ENCODE measurements at regions not wholly inside any gene's neighbourhood (a gene's known extent, or its start where the extent isn't known, plus 50 kb on each side); places are given as distances from the start of the nearest gene placed in this dataset.

DNA sequence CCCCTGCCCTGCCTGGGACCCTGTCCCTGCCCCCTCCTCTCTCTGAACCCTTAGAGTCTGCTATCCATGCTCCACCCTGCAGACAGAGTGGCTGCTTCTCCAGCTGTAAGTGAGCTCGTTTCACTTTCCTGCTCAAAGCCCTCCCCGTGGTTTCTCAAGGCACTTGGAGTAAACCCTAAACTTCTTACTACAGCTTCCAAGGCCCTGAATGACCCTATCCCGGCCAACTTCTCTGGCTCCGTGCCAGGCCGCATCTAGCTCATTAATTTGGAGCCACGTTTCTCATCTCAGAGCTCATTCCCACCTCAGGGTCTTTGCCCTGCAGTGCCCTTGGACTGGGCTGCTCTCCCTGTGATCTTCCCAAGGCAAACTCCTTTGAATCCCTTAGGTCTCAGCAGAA is 235.1 kb upstream of the RUNX1 start:
- TF ChIP-seq, protein P1, sequence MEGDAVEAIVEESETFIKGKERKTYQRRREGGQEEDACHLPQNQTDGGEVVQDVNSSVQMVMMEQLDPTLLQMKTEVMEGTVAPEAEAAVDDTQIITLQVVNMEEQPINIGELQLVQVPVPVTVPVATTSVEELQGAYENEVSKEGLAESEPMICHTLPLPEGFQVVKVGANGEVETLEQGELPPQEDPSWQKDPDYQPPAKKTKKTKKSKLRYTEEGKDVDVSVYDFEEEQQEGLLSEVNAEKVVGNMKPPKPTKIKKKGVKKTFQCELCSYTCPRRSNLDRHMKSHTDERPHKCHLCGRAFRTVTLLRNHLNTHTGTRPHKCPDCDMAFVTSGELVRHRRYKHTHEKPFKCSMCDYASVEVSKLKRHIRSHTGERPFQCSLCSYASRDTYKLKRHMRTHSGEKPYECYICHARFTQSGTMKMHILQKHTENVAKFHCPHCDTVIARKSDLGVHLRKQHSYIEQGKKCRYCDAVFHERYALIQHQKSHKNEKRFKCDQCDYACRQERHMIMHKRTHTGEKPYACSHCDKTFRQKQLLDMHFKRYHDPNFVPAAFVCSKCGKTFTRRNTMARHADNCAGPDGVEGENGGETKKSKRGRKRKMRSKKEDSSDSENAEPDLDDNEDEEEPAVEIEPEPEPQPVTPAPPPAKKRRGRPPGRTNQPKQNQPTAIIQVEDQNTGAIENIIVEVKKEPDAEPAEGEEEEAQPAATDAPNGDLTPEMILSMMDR (IDR thresholded peaks at IDR 0.05; ENCODE audit: low read depth, low read length) = no peak
- TF ChIP-seq POLR2A (IDR thresholded peaks at IDR 0.05; ENCODE audit: extremely low read depth, insufficient read length) (no peak), MYC (IDR thresholded peaks at IDR 0.05; ENCODE audit: low read depth, low read length) (no peak)
- TF ChIP-seq, protein P2, sequence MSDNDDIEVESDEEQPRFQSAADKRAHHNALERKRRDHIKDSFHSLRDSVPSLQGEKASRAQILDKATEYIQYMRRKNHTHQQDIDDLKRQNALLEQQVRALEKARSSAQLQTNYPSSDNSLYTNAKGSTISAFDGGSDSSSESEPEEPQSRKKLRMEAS (IDR thresholded peaks at IDR 0.05; ENCODE audit: low read depth, low read length) = no peak
